ENCODE measurements at regions not wholly inside any gene's neighbourhood (a gene's known extent, or its start where the extent isn't known, plus 50 kb on each side); places are given as distances from the start of the nearest gene placed in this dataset.
"Not testable (repeated sequence)": the region's sequence is repeated elsewhere in the genome, so short reads cannot be mapped to it uniquely, and the experiment has no call there.

DNA sequence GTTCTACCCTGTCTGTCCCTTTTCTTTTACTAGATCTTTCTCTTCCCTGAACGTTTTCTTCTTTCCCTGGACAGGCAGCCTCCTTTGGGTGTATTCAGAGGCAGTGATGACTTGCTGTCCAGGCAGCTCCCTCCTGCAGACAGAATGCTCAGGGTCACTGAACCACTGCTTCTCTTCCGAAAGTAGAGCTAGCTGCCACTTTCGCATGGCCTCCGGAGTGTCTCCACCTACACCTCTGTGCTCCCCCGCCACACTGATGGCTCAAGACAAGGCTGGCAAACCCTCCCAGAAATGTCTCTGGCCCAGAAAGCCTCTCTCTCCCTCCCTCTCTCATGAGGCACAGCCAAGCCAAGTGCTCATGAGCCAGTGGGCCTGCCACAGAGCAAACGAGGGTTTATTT, 207.8 kb downstream of the CDRT15L2 start:
- TF ChIP-seq, protein P1, sequence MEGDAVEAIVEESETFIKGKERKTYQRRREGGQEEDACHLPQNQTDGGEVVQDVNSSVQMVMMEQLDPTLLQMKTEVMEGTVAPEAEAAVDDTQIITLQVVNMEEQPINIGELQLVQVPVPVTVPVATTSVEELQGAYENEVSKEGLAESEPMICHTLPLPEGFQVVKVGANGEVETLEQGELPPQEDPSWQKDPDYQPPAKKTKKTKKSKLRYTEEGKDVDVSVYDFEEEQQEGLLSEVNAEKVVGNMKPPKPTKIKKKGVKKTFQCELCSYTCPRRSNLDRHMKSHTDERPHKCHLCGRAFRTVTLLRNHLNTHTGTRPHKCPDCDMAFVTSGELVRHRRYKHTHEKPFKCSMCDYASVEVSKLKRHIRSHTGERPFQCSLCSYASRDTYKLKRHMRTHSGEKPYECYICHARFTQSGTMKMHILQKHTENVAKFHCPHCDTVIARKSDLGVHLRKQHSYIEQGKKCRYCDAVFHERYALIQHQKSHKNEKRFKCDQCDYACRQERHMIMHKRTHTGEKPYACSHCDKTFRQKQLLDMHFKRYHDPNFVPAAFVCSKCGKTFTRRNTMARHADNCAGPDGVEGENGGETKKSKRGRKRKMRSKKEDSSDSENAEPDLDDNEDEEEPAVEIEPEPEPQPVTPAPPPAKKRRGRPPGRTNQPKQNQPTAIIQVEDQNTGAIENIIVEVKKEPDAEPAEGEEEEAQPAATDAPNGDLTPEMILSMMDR (IDR thresholded peaks at IDR 0.05): no peak
- TF ChIP-seq POLR2AphosphoS5 (IDR thresholded peaks at IDR 0.05) (no peak), POLR2A (IDR thresholded peaks at IDR 0.05) (no peak), EP300 (IDR thresholded peaks at IDR 0.05; ENCODE audit: low read depth) (no peak)
- no peaks in the 10 kb centered on the region for H3K9me3 ChIP-seq
- no peak overlapping the region for H3K4me3 ChIP-seq
- no peaks in the 10 kb centered on the region for H3K36me3 ChIP-seq
- intact Hi-C loops (cut with DNase I; ENCODE audit: low total_unique reads) (no loop called here), in situ Hi-C loops (cut with MboI; ENCODE audit: low pct_ligation_motif_present in 1 of 4, low pct_unique_long_range_greater_than_20kb in 1 of 4, low sequenced_read_pairs in 3 of 4) (no loop called here)
- H3K27ac ChIP-seq: no peak overlapping the region
- no peaks in the 10 kb centered on the region for H3K4me1 ChIP-seq
- DNase-seq: no peak
- 73% methylated on average over 6 of the region's 6 CpGs; no CpG with 5 or more reads in 1 of the 2 donors for WGBS, 2 donors (ENCODE audit: low coverage in 1 of 2)
- peaks cover 12% of the 10 kb centered on the region for H3K27me3 ChIP-seq

GRCh38 chr17:20791626-20792025, 212.1 kb downstream of the CDRT15L2 start:
- no peak for DNase-seq
- intact Hi-C loops (cut with DNase I; ENCODE audit: low total_unique reads) (no loop called here), in situ Hi-C loops (cut with MboI; ENCODE audit: low pct_ligation_motif_present in 1 of 4, low pct_unique_long_range_greater_than_20kb in 1 of 4, low sequenced_read_pairs in 3 of 4) (no loop called here)
- no peaks in the 10 kb centered on the region for H3K36me3 ChIP-seq
- no peak overlapping the region for H3K27ac ChIP-seq
- H3K4me3 ChIP-seq: no peak overlapping the region
- H3K27me3 ChIP-seq: no peaks in the 10 kb centered on the region
- H3K9me3 ChIP-seq: no peaks in the 10 kb centered on the region
- H3K4me1 ChIP-seq: no peaks in the 10 kb centered on the region
- TF ChIP-seq POLR2AphosphoS5 (IDR thresholded peaks at IDR 0.05) (no peak), POLR2A (IDR thresholded peaks at IDR 0.05) (no peak), EP300 (IDR thresholded peaks at IDR 0.05; ENCODE audit: low read depth) (no peak)
- TF ChIP-seq, protein P1 (IDR thresholded peaks at IDR 0.05): no peak
- WGBS, 2 donors (ENCODE audit: low coverage in 1 of 2): 89 to 90% methylated on average over 2 to 5 of the region's 5 CpGs

DNA sequence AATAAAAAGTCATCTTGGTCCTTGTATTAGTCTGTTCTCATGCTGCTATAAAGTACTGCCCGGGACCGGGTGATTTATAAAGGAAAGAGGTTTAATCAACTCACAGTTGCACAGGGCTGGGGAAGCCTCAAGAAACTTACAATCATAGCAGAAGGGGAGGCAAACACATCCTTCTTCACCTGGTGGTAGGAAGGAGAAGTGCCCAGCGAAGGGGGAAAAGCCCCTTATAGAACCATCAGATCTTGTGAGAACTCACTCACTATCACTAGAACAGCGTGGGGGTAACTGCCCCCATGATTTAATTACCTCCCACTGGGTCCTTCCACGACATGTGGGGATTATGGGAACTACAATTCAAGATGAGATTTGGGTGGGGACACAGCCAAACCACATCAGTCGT, 215.0 kb downstream of the CDRT15L2 start:
- DNase-seq; H3K9me3 ChIP-seq; H3K4me1 ChIP-seq; H3K4me3 ChIP-seq; intact Hi-C loops (cut with DNase I; ENCODE audit: low total_unique reads); in situ Hi-C loops (cut with MboI; ENCODE audit: low pct_ligation_motif_present in 1 of 4, low pct_unique_long_range_greater_than_20kb in 1 of 4, low sequenced_read_pairs in 3 of 4); H3K27me3 ChIP-seq; H3K27ac ChIP-seq; H3K36me3 ChIP-seq: not testable (repeated sequence)
- WGBS, 2 donors (ENCODE audit: low coverage in 1 of 2): 78 to 81% methylated on average over 4 to 6 of the region's 6 CpGs

GRCh38 chr17:20797292-20797691, 217.8 kb downstream of the CDRT15L2 start:
- 77 to 82% methylated on average over 2 to 3 of the region's 3 CpGs for WGBS, 2 donors (ENCODE audit: low coverage in 1 of 2)
- no peak for DNase-seq
- Histone ChIP-seq H3K4me3 (no peak overlapping the region), H3K27ac (no peak overlapping the region), H3K27me3 (no peaks in the 10 kb centered on the region), H3K4me1 (peaks cover 0 to 3% (median 0%) of the 10 kb centered on the region in 4 donors), H3K36me3 (no peaks in the 10 kb centered on the region), H3K9me3 (no peaks in the 10 kb centered on the region)
- no peak for TF ChIP-seq POLR2A (IDR thresholded peaks at IDR 0.05)
- TF ChIP-seq, protein P1 (IDR thresholded peaks at IDR 0.05): no peak
- no peak for TF ChIP-seq EP300 (IDR thresholded peaks at IDR 0.05; ENCODE audit: low read depth)
- no peak for TF ChIP-seq POLR2AphosphoS5 (IDR thresholded peaks at IDR 0.05)
- in situ Hi-C loops (cut with MboI; ENCODE audit: low pct_ligation_motif_present in 1 of 4, low pct_unique_long_range_greater_than_20kb in 1 of 4, low sequenced_read_pairs in 3 of 4): no loop called here
- intact Hi-C loops (cut with DNase I; ENCODE audit: low total_unique reads): no loop called here

DNA sequence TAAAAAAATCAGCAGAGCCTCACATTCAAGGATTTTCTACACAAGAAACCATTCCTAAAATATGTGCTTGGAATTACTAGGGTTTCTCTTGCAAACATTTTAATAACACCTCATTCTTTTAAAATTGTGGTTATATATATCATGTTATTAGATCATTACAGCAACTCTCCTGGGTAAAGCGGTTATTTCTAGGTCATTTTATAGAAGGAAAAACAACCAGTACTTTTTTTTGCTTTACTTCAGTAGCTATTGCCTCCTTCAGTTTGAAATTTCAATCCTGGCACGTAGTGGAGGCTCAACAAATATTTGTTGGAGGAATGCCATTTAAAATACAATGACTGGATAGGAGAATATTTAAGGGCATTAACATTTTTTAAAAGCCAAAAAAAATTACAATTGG, 220.6 kb downstream of the CDRT15L2 start:
- peaks cover 0 to 3% (median 0%) of the 10 kb centered on the region in 4 donors for H3K4me1 ChIP-seq
- DNase-seq: no peak
- no peaks in the 10 kb centered on the region for H3K27me3 ChIP-seq
- H3K36me3 ChIP-seq: no peaks in the 10 kb centered on the region
- intact Hi-C loops (cut with DNase I; ENCODE audit: low total_unique reads): no loop called here
- H3K4me3 ChIP-seq: no peak overlapping the region
- 54 to 57% methylated on average over 2 of the region's 2 CpGs for WGBS, 2 donors (ENCODE audit: low coverage in 1 of 2)
- in situ Hi-C loops (cut with MboI; ENCODE audit: low pct_ligation_motif_present in 1 of 4, low pct_unique_long_range_greater_than_20kb in 1 of 4, low sequenced_read_pairs in 3 of 4): no loop called here
- no peaks in the 10 kb centered on the region for H3K9me3 ChIP-seq
- H3K27ac ChIP-seq: no peak overlapping the region
- TF ChIP-seq, protein P1 (IDR thresholded peaks at IDR 0.05): no peak
- TF ChIP-seq POLR2A (IDR thresholded peaks at IDR 0.05) (no peak), EP300 (IDR thresholded peaks at IDR 0.05; ENCODE audit: low read depth) (no peak), POLR2AphosphoS5 (IDR thresholded peaks at IDR 0.05) (no peak)

Data from transverse colon (tissue), 4 donors.